Head of caudate nucleus (tissue), 42 donors: ENCODE measurements at regions not wholly inside any gene's neighbourhood (a gene's known extent, or its start where the extent isn't known, plus 50 kb on each side); places are given as distances from the start of the nearest gene placed in this dataset.
A peak's percentile ranks its signal among the peaks of the same experiment; 100 is the strongest.
"Not testable (repeated sequence)": the region's sequence is repeated elsewhere in the genome, so short reads cannot be mapped to it uniquely, and the experiment has no call there.

Source experiments
- DNase-seq, 42 donors: peaks; one replicate each; pipeline versions ENCODE4 v3.0.0 to v3.0.0-alpha.2; 2020 to 2021; ENCODE audit warnings: mixed read lengths in 7 of 42
- intact Hi-C: fragments of 100-400 bp; cut with DNase I; formaldehyde crosslinking; loops from one replicate; pipeline ENCODE4 v1.15.0; 2022

DNA sequence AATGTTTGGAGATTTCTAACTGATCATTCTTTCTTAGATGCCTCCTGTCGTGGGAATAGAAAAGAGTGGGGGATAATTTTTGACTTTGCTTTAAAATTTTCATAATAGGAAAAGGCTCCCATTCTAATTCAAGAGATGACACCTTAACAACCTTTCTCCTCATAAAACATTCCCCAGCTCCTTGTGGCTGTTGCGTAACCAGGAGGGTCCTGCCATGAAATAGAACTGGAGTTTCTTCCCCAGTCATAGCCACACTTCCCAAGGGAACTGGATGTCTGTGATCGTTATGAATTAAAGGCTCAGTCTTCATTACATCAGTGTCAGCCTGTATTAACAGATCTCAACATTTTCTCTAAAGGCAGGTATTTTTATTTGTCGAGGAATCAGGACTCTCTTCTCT lies 119.9 kb upstream of the DAP start:
- DNase-seq, result no peak
- intact Hi-C loops, result no loop called here

DNA sequence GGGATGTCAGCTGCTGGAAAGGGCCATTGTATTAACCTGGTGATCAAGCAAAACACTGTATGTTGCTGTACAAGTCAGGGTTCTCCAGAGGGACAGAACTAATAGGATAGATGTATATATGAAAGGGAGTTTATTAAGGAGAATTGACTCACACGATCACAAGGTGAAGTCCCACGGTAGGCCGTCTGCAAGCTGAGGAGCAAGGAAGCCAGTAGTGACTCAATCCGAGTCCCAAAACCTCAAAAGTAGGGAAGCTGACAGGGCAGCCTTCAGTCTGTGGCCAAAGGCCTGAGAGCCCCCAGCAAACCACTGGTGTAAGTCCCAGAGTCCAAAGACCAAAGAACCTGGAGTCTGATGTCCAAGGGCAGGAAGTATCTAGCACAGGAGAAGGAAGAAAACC lies 116.0 kb upstream of the DAP start:
- intact Hi-C loops, DNase-seq: not testable (repeated sequence)

- peak in 2 of 42 donors; percentile 16 to 29 for DNase-seq
- intact Hi-C loops, result no loop called here
These were observed 115.1 kb upstream of the DAP start for GRCh38 chr5:10876006-10876744.

GRCh38 chr5:10875201-10875768 lies 114.3 kb upstream of the DAP start:
- intact Hi-C loops, result no loop called here

DNA sequence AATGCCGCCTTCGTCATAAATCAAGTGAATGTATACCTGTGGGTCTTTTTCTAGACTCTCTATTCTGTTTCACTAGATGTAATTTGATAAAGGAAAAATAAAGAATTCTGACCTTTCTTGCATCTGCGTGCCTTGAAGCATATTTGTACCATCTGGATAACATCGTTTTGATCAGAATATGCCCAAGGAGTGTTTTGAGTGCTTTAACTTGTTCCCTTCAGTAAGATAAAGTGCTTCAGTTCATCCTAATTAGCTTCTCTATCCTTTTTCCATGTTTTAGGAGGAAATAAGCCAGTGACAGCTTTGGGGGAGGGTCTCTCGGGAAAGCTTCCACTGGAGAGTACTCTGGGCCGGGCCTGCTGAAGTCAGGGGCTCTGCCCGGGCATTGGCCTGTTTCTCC lies 113.5 kb upstream of the DAP start:
- no peak for DNase-seq
- intact Hi-C loops, result no loop called here

More at GRCh38 chr5:10875201-10875768, 114.3 kb upstream of the DAP start:
- DNase-seq, result no peak

GRCh38 chr5:10870791-10871190 lies 109.8 kb upstream of the DAP start:
- no peak for DNase-seq
- intact Hi-C loops, result no loop called here

DNA sequence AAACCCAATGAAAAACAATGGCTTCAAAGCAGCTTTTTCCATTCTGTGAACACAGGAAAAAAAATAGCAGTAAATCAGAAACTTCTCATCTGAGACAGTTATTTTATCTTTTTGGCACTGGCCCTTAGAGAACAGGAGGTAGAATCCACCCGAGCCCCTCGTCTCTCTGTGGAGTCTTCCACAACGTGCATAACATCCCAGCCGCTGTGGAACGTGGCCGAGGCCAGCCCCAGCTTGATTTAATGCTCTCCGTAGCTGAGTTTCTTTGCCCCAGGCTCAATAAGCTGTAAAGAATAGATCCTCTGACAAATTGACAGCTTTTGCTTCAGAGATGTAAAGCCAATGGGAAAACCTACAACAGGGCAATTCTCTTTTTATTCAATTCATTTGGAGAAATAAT lies 107.9 kb upstream of the DAP start:
- intact Hi-C loops, result loop anchor here (10.0 kb wide), 1 partner anchor 174 kb away; no protein-coding TSS in a partner anchor
- DNase-seq, result no peak

GRCh38 chr5:10867389-10868303 lies 106.6 kb upstream of the DAP start:
- intact Hi-C loops, result loop anchor here (10.0 kb wide), 1 partner anchor 173 kb away; no protein-coding TSS in a partner anchor
- no peak for DNase-seq

GRCh38 chr5:10866913-10867312 lies 105.9 kb upstream of the DAP start:
- peak in 1 of 42 donors; percentile 13 for DNase-seq
- intact Hi-C loops, result loop anchor here (10.0 kb wide), 1 partner anchor 172 kb away; no protein-coding TSS in a partner anchor

GRCh38 chr5:10863763-10864383 lies 102.8 kb upstream of the DAP start:
- peak in 41 of 42 donors; percentile 15 to 89 (median 67) for DNase-seq
- intact Hi-C loops, result loop anchor here (5.0 to 10.0 kb wide), 2 partner anchors 169 to 178 kb away; no protein-coding TSS in a partner anchor

GRCh38 chr5:10862085-10862484 lies 101.1 kb upstream of the DAP start:
- intact Hi-C loops, result loop anchor here (5.0 to 10.0 kb wide), 2 partner anchors 167 to 180 kb away; no protein-coding TSS in a partner anchor
- no peak for DNase-seq

- DNase-seq, result no peak
- intact Hi-C loops, result loop anchor here (5.0 to 10.0 kb wide), 2 partner anchors 167 to 181 kb away; no protein-coding TSS in a partner anchor
These were observed 100.4 kb upstream of the DAP start for GRCh38 chr5:10861423-10861790.

GRCh38 chr5:10860645-10861422 lies 99.8 kb upstream of the DAP start:
- intact Hi-C loops, result loop anchor here (5.0 to 10.0 kb wide), 2 partner anchors 166 to 181 kb away; no protein-coding TSS in a partner anchor
- no peak for DNase-seq

DNA sequence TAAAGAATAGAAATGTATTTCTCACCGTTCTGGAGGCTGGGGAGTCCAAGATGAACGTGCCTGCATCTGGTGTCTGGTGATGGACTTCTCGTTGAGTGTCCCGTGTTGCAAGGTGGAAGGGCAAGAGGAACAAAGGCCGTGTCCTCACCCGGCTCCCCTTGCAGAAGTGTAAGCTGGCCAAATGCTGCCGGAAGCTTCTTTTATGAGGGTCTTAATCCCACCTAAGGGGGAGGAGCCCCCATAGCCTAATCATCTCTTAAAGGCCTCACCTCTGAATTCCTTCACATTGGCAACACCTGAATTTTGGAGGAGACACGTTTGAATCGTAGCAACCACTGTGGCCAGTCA lies 99.1 kb upstream of the DAP start:
- intact Hi-C loops, result loop anchor here (5.0 to 10.0 kb wide), 2 partner anchors 165 to 182 kb away; no protein-coding TSS in a partner anchor

DNA sequence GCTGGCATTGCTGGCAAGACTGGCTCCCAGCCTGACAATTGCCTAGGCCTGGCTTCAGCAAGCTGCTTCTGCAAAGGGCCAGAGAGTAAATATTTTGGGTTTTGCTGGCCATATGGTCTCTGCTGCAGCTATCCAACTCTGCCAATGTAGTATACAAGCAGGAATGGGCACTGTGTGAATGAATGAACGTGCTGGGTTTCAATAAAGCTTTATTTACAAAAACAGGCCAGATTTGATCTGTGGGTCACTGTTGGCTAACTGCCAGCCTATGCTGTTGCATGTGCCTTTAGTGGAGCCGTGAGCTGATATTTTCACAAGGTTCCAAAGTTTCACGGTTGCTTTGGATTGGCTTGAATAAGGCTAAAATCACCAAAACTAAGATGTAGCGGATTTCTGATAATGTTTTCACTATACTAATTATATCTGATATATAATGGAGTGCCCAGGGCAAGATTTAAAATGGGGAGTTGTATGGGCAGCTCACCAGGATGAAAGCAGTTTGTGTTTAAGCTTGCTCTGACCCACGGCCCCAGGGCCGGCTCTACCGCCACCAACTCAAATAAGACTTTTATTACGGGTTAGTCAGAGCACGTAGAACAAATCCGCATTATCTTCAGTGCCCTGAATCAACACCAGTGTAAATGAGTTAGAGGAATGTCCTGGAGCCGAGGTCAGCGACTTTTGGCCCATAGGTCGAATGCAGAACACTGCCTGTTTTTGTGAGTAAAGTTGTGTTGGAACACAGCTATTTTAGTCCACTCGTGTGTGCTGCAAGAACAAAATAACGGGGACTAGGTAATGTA lies 98.6 kb upstream of the DAP start:
- no peak for DNase-seq
- intact Hi-C loops, result loop anchor here (5.0 to 10.0 kb wide), 2 partner anchors 165 to 183 kb away; no protein-coding TSS in a partner anchor

More for the DNA sequence above, 99.1 kb upstream of the DAP start:
- no peak for DNase-seq

GRCh38 chr5:10858945-10859344 lies 97.9 kb upstream of the DAP start:
- DNase-seq, result no peak
- intact Hi-C loops, result no loop called here

DNA sequence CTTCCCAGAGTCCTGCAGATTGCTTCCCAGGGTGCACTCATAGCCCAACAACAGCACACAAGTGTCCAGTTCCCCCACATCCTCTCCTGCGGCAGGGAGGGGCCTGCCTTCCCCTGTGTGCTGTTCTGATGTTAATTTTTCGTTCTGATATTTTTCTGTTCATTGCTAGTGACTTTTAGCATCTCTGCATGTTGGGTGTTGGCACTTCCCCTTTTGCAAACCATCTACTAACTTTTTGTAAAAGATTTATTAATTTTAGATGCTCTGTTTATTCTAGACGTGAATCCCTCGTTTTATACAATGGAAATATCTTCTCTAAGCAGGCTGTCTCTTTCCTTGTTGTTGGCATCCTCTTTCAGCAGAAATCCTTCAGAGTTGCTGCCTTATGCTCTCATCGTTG lies 97.3 kb upstream of the DAP start:
- intact Hi-C loops, result no loop called here
- no peak for DNase-seq
